Smooth muscle cell (in vitro differentiated cells): ENCODE measurements at regions not wholly inside any gene's neighbourhood (a gene's known extent, or its start where the extent isn't known, plus 50 kb on each side); places are given as distances from the start of the nearest gene placed in this dataset.

Experiments used
- DNase-seq: peaks from one replicate; lab custom pipeline; 2025; ENCODE audit not compliant: unreplicated experiment; lab: John Stamatoyannopoulos, UW
- H2AFZ ChIP-seq: fragments of 200-600 bp; sonication (generic); 2 replicates; pipeline ENCODE4 v1.6.0; 2016; ENCODE audit warnings: antibody characterized with exemption, low read depth, mild to moderate bottlenecking
- H3F3A ChIP-seq: fragments of 200-600 bp; sonication (generic); 2 replicates; pipeline ENCODE4 v1.6.0; 2017; ENCODE audit warnings: antibody characterized with exemption, low read depth
- H3K27ac ChIP-seq: fragments of 200-600 bp; sonication (generic); 2 replicates; pipeline ENCODE4 v1.5.1; 2016; ENCODE audit warnings: low read depth, mild to moderate bottlenecking
- H3K27me3 ChIP-seq: fragments of 200-600 bp; sonication (generic); 2 replicates; pipeline ENCODE4 v1.6.1; 2016; ENCODE audit warnings: low read depth, mild to moderate bottlenecking
- H3K36me3 ChIP-seq: fragments of 200-600 bp; sonication (generic); 2 replicates; pipeline ENCODE4 v1.5.1; 2016; ENCODE audit warnings: low read depth
- H3K4me1 ChIP-seq: fragments of 200-600 bp; sonication (generic); 2 replicates; pipeline ENCODE4 v1.5.1; 2016; ENCODE audit warnings: low read depth
- H3K4me2 ChIP-seq: fragments of 200-600 bp; sonication (generic); 2 replicates; pipeline ENCODE4 v1.6.0; 2016; ENCODE audit warnings: mild to moderate bottlenecking
- H3K4me3 ChIP-seq: fragments of 200-600 bp; sonication (generic); 2 replicates; pipeline ENCODE4 v1.5.1; 2016; ENCODE audit warnings: mild to moderate bottlenecking
- H3K79me2 ChIP-seq: fragments of 200-600 bp; sonication (generic); 2 replicates; pipeline ENCODE4 v1.6.0; 2016; ENCODE audit warnings: low read depth, mild to moderate bottlenecking
- H3K9ac ChIP-seq: fragments of 200-600 bp; sonication (generic); 2 replicates; pipeline ENCODE4 v1.6.0; 2016; ENCODE audit warnings: low read depth
- H3K9me3 ChIP-seq: fragments of 200-600 bp; sonication (generic); replicated peaks from 2 replicates; pipeline ENCODE4 v1.5.1; 2016; ENCODE audit warnings: low read depth
- H4K20me1 ChIP-seq: fragments of 200-600 bp; sonication (generic); 2 replicates; pipeline ENCODE4 v1.6.0; 2016; ENCODE audit warnings: low read depth
- CTCF ChIP-seq: fragments of 200-600 bp; sonication (generic); IDR thresholded peaks from 2 replicates; pipeline ENCODE4 v1.5.1; 2017; ENCODE audit warnings: borderline replicate concordance, mild to moderate bottlenecking, antibody characterized with exemption; ENCODE audit not compliant: insufficient read depth, poor library complexity, severe bottlenecking
- WGBS: methylation state at CpG from one replicate; pipeline ENCODE4 v1.1.7; 2016; ENCODE audit warnings: low lambda C conversion rate; 5-methylcytosine and 5-hydroxymethylcytosine counted together

GRCh38 chr16:64865069-64865696, 256.7 kb downstream of the CDH11 start:
- H3K9me3 ChIP-seq, result no peaks in the 10 kb centered on the region
- H3K27ac ChIP-seq, result peak overlapping the region; percentile 95
- no peaks in the 10 kb centered on the region for H3K36me3 ChIP-seq
- H3K4me1 ChIP-seq, result peaks cover 19% of the 10 kb centered on the region
- no peak for TF ChIP-seq CTCF
- no peaks in the 10 kb centered on the region for H3K79me2 ChIP-seq
- H2AFZ ChIP-seq, result no peak overlapping the region
- H3K4me2 ChIP-seq, result peak overlapping the region; percentile 57
- no peak for DNase-seq
- H3K27me3 ChIP-seq, result no peaks in the 10 kb centered on the region
- H4K20me1 ChIP-seq, result no peaks in the 10 kb centered on the region
- peaks cover 18% of the 10 kb centered on the region for H3F3A ChIP-seq
- H3K4me3 ChIP-seq, result no peak overlapping the region
- WGBS, result 66% methylated on average over 2 of the region's 2 CpGs
- peak overlapping the region; percentile 62 for H3K9ac ChIP-seq

- Histone ChIP-seq H3K9ac (peak overlapping the region; percentile 62), H2AFZ (no peak overlapping the region), H3K36me3 (no peaks in the 10 kb centered on the region), H3K4me1 (peaks cover 19% of the 10 kb centered on the region), H4K20me1 (no peaks in the 10 kb centered on the region), H3K79me2 (no peaks in the 10 kb centered on the region), H3K27me3 (no peaks in the 10 kb centered on the region), H3K9me3 (no peaks in the 10 kb centered on the region), H3K4me2 (peak overlapping the region; percentile 57), H3F3A (peaks cover 18% of the 10 kb centered on the region), H3K27ac (peak overlapping the region; percentile 95), H3K4me3 (no peak overlapping the region)
- TF ChIP-seq CTCF, result no peak
- DNase-seq, result no peak
- whole genome bisulfite sequencing, result 2% methylated on average over 5 of the region's 5 CpGs
Measured at GRCh38 chr16:64864232-64864809, 257.5 kb downstream of the CDH11 start.

- no peak for DNase-seq
- no peaks in the 10 kb centered on the region for H3K9me3 ChIP-seq
- H3K36me3 ChIP-seq, result no peaks in the 10 kb centered on the region
- H2AFZ ChIP-seq, result peak overlapping the region; percentile 57
- no peak for TF ChIP-seq CTCF
- H3K4me1 ChIP-seq, result peaks cover 10% of the 10 kb centered on the region
- WGBS, result 26% methylated on average over 1 of the region's 1 CpG
- H3K4me2 ChIP-seq, result peak overlapping the region; percentile 20
- peak overlapping the region; percentile 95 for H3K27ac ChIP-seq
- peaks cover 16% of the 10 kb centered on the region for H3F3A ChIP-seq
- H3K4me3 ChIP-seq, result no peak overlapping the region
- no peaks in the 10 kb centered on the region for H3K27me3 ChIP-seq
- peak overlapping the region; percentile 75 for H3K9ac ChIP-seq
- no peaks in the 10 kb centered on the region for H3K79me2 ChIP-seq
- no peaks in the 10 kb centered on the region for H4K20me1 ChIP-seq
Measured at GRCh38 chr16:64858076-64858475, 263.8 kb downstream of the CDH11 start.

- H3K27ac ChIP-seq, result peak overlapping the region; percentile 95
- H3K4me3 ChIP-seq, result no peak overlapping the region
- H3K27me3 ChIP-seq, result no peaks in the 10 kb centered on the region
- TF ChIP-seq CTCF, result no peak
- H3K4me2 ChIP-seq, result peak overlapping the region; percentile 20
- H3F3A ChIP-seq, result peaks cover 16% of the 10 kb centered on the region
- H3K9ac ChIP-seq, result peak overlapping the region; percentile 75
- H3K9me3 ChIP-seq, result no peaks in the 10 kb centered on the region
- H2AFZ ChIP-seq, result peak overlapping the region; percentile 57
- H3K79me2 ChIP-seq, result no peaks in the 10 kb centered on the region
- no peaks in the 10 kb centered on the region for H4K20me1 ChIP-seq
- 63% methylated on average over 2 of the region's 2 CpGs for WGBS
- peaks cover 4% of the 10 kb centered on the region for H3K4me1 ChIP-seq
- H3K36me3 ChIP-seq, result no peaks in the 10 kb centered on the region
- no peak for DNase-seq
Measured at GRCh38 chr16:64857411-64857810, 264.5 kb downstream of the CDH11 start.
